GM12873 (cell line): ENCODE measurements at regions not wholly inside any gene's neighbourhood (a gene's known extent, or its start where the extent isn't known, plus 50 kb on each side); places are given as distances from the start of the nearest gene placed in this dataset.

Experiments used
- TF ChIP-seq, protein P1 (sequence below): IDR thresholded peaks from 2 replicates; pipeline ENCODE4 v1.5.1; 2012; ENCODE audit warnings: low read depth, mild to moderate bottlenecking, moderate library complexity, low read length, control low read depth; ENCODE audit not compliant: insufficient read depth; ENCODE audit errors: missing control alignments

DNA sequence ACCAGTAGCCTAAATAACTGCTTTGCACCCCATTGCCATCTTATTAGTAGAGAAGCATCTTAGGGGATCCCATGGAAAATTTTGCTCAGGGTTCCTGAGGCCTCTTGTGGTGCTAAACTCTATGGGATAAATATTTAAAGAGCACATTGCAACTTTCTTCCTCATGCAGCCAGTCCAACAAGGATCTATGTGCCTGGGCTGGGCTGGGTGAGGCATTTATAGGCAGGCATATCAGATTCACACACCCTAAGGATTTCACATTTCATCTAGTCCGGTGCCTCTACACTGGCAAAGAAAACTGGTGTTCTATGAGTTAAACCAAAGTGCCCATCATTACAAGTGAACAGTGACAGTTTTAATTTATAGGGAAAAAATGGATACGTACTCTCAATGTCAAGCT is 512.3 kb downstream of the EDEM1 start:
- TF ChIP-seq, protein P1, sequence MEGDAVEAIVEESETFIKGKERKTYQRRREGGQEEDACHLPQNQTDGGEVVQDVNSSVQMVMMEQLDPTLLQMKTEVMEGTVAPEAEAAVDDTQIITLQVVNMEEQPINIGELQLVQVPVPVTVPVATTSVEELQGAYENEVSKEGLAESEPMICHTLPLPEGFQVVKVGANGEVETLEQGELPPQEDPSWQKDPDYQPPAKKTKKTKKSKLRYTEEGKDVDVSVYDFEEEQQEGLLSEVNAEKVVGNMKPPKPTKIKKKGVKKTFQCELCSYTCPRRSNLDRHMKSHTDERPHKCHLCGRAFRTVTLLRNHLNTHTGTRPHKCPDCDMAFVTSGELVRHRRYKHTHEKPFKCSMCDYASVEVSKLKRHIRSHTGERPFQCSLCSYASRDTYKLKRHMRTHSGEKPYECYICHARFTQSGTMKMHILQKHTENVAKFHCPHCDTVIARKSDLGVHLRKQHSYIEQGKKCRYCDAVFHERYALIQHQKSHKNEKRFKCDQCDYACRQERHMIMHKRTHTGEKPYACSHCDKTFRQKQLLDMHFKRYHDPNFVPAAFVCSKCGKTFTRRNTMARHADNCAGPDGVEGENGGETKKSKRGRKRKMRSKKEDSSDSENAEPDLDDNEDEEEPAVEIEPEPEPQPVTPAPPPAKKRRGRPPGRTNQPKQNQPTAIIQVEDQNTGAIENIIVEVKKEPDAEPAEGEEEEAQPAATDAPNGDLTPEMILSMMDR, result no peak

DNA sequence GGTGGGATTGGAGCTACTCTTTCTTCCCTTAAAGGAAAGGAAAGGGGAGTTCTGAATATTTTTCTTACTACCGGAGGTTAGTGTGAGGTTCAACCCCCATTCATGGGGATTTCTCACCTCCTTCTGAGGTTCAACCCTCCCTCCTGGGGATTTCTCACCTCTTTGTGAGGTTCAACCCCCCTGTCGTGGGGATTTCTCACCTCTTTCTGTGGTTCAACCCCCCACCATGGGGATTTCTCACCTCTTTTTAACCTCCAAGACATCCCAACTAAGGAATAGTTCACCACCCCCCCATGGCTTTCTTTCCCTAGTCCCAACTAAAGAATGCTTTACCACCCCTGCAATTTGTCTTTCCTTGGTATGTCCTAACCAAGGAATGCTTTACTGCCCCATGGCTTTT is 520.3 kb downstream of the EDEM1 start:
- TF ChIP-seq, protein P1, result no peak

DNA sequence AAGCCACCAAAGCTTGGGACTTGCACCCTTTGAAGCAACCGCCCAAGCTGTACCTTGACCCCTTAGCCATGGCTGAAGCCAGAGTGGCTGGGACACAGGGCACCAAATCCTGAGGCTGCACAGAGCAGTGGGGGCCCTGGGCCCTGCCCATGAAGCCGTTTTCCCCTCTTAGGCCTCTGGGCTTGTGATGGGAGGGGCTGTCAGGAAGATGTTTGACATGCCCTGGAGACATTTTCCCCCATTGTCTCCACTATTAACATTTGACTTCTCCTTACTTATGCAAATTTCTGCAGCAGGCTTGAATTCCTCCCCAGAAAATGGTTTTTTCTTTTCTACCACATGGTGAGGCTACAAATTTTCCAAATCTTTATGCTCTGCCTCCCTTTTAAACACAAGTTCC is 522.2 kb downstream of the EDEM1 start:
- TF ChIP-seq, protein P1, result no peak

DNA sequence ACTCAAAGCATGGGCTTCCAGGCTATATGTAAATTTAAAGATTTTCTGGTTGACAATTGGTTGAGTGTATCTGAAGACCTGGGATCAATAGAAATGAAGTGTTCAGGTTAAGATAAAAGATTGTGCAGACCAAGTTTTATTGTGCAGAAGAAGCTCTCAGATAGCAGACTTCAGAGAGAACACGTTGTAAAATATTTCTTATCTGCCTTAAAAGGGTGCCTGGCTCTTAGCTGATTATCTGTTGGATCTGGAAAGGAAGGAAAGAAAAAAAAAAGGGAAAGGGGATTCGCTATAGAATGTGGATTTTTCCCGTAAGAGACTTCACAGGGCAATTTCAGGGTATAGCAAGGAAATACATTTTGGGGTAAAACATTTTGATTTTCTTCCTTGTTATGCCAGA is 523.2 kb downstream of the EDEM1 start:
- TF ChIP-seq, protein P1, result no peak

DNA sequence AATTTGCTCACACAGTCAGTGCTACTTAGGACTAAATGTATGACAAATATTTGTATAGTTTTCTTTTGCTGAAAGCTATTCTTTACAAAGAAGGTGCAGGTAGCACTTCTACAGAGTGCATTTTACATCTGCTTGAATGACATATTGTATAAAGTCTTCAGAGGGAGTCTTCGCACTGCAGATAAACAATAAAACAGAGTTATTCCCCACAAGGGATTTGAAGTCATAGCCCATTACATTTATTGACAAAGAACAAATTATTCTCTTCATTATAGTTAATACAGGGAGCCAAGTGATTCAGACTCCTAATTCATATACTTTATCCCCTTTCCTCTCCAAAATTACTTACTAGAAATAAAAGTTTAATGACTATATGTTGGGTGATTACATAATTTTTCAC is 529.7 kb downstream of the EDEM1 start:
- TF ChIP-seq, protein P1, result no peak

DNA sequence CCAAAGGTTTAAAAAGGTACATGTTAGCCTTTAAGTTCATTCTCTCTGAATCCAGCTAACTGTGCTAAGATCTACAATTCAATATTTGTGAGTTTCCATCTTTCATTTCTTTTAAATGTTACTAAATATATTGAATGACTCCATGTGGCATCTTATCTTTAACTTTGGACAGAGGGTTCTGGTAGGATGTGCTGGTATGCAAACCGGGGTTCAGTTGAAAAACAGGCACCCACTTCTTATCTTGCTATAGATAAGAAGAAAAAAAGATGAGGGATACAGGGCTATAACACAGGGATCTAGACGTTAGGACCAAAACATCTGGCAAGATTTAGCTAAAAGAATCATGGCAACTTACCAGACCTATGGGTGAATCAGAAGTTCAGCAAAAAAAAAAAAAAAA is 538.3 kb downstream of the EDEM1 start:
- TF ChIP-seq, protein P1, result no peak

DNA sequence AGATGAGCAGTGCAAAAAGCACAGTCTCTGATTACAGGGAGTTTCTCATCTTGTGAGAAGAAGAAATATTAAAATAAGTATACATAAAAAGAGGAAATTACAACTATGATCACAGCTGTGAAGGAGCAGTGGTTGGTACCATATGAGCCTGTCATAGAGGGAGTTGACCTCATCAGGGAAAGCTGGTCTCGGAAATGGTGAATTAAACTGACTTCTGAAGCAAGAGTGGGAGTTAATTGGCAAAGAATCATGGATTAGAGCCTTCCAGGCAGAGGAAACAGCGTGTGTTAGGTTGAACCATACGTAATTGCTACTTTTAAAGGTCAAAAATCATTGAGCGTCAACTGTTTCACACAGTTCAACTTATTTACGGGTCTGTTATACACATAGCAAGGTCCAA is 539.1 kb downstream of the EDEM1 start:
- TF ChIP-seq, protein P1, result no peak
